NAMALWA (cell line): ENCODE measurements at regions not wholly inside any gene's neighbourhood (a gene's known extent, or its start where the extent isn't known, plus 50 kb on each side); places are given as distances from the start of the nearest gene placed in this dataset.

Source experiments
- DNase-seq: peaks from one replicate; pipeline ENCODE4 v3.0.0-alpha.2; 2015; ENCODE audit warnings: low spot score

GRCh38 chr9:106616851-106617345 lies 246.1 kb upstream of the ZNF462 start:
- no peak for DNase-seq

DNA sequence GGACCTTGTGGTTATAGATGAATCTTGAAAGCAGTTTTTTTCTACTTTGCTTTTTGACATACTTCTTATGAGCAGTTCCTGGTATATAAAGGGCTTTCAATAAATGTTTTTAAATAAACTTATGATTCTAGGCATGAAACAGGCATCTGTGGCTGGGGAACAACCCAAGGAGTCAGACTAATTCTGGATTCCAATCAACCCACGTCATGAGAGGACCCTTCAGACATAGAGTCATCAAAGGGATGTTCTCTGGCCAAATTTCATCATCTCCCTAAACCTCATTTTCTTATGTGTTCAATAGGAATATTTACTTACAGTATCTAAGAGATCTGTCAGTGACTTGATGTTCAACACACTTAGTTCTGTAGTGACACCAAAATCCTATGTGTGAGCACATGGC lies 243.8 kb upstream of the ZNF462 start:
- no peak for DNase-seq

DNA sequence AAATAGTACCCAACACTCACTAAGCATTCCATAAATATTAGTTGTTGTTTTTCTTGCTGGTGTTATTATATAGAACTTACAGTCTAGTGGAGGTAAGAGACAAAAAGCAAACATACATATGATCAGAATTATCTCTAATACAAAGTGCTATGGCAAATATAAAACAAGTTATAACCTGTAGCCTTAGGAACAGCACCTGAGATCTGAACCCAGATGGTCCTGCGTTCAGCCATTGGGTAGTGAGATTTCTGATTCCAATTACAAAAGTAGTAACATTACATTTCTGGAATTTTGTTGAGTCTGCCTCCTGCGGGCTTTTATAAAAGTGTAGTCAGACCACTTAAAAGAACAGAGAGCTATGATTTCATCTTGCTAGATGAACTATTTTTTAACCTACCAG lies 242.9 kb upstream of the ZNF462 start:
- DNase-seq: no peak

GRCh38 chr9:106620866-106621265 lies 242.1 kb upstream of the ZNF462 start:
- DNase-seq: no peak

DNA sequence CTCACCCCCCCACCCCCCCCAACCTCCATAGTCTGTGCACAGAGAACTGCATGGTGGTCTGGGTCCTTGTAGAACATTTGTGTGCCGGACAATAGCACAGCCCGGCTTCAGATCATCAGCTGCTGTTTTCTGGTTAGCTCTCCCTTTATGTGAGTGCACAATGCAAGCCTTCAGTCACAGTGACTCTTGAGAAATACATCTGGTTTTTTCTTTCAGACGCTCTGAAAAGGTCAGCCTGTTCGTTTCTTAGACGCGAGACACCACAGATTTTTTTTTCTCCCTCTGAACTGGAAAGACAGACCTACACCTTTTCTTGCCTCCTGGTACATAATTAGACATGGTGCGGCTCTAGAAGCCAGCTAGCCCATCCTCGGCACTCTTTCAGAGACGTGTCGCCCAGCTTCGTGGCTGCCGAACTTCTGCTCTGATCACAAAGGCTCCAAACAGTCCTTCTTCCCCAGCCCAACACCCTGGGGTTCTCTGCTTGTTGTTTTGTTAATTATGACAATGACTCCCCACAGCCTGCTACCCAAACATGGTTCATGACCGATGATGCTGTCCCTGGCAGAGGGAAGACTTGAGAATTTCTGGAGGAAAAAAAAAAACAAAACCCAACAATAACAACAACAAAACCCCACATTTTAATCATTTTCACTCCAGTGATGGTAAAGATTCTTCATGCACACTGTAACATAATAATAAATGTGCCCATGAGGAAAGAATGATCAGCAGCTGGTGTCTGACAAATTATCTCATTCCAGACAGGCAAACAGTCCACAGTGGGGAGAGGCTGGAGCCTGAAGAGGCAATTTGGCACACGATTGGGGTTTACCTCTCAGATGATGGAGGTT lies 241.4 kb upstream of the ZNF462 start:
- no peak for DNase-seq

GRCh38 chr9:106622164-106622487 lies 240.8 kb upstream of the ZNF462 start:
- no peak for DNase-seq

DNA sequence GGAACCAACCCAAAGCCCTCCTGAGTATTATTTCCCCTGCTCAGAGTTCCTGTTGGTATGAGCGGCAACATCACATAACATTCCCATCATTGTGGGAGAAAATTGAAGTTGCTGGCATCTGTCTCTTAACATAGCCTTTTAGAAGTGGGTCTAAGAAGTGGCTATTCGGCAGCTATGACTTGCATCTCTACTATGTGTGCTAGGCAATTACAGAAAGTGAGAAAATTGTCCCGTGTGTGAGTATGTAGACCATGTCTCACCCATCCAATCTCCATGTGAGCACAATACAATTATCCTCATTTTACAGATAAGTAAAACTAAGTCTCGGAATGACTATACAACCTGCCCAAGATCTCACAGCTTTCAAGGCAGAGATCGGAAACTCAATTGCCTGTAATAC lies 239.4 kb upstream of the ZNF462 start:
- DNase-seq: no peak

GRCh38 chr9:106625259-106625789 lies 237.6 kb upstream of the ZNF462 start:
- no peak for DNase-seq

DNA sequence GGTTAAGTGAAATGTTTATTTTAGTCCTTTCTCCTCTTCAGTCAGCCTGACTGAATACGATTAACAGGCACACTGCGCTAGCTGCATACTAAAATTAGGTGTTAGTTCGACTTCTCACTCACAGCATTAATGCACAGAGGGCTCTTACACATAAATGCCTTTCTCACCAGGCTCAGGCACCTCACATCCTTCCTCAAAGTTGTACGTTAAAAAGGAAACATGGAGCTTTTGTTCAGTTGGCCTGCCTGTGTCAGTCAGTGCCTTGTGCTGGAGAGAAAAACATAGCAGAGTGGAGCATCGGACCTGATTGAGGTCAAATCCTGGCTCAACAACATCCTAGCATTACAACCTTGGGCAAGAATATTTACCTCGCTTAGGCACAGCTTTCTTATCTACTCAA lies 236.0 kb upstream of the ZNF462 start:
- DNase-seq: no peak

- DNase-seq: no peak
These were observed 230.3 kb upstream of the ZNF462 start for GRCh38 chr9:106632621-106633020.

- no peak for DNase-seq
These were observed 228.8 kb upstream of the ZNF462 start for GRCh38 chr9:106634183-106634582.

DNA sequence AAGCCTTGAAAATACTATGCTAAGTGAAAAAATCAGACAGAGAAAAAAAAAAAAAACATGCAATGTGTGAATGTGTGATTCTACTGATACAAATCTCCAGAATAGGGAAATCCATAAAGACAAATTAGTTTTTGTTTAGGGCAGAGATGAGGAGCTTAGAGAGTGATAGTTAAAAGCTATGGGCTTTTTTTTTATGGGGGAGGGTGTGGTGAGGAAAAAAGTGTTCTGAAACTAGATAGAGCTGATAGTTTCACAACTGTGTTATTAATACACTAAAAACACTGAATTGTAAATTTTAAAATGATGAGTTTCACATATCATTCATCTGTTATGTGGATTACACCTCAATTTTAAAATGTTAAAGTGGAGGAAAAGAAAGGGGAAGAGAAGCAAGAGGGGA lies 228.3 kb upstream of the ZNF462 start:
- no peak for DNase-seq

DNA sequence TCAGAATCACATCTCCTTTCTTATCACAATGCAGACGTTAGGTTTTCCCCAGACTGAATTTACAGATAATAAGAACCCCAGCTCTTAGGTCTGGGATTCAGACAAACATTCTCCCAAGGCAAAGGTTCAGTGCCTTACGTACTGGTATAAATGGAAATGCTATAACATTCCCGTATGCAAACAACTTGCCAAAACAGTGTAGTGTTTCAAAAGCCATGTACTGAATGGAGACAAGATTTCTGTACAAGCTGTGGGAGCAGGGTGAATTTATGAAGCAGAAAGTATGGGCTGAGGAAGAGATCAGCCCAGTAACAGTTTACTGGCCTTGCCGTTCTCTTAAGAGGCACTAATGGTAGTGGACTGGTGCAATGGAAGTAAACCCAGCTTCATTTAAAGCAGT lies 225.5 kb upstream of the ZNF462 start:
- DNase-seq: no peak

GRCh38 chr9:106639873-106640568 lies 222.9 kb upstream of the ZNF462 start:
- no peak for DNase-seq

DNA sequence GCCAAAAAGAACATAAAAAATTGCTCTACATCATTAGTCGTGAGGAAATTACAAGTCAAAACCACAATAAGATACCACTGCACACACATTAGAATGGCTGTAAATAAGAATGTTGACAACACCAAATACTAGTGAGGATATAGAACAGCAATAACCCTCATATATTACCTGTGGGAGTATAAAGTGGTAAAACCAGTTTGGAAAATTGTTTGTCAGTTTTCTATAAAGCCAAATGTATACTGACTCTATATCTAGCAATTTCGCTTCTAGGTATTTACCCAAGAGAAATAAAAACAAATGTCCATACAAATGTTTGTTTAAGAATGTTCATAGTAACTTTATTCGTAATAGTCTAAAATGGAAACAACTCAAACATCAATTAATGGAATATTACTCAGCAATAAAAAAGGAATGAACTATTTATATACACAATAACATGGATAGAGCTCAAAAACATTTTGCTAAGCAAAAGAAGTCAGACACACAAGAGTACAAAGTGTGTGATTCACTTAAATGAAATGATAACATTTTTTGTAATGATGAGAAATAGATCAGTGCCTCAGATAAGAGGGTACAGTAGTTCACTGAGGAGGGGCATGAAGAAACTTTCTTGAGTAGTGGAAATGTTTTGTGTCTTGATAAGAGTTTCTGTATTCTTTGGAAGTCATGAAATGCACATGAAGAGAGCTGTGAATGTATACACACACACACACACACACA lies 219.6 kb upstream of the ZNF462 start:
- no peak for DNase-seq

DNA sequence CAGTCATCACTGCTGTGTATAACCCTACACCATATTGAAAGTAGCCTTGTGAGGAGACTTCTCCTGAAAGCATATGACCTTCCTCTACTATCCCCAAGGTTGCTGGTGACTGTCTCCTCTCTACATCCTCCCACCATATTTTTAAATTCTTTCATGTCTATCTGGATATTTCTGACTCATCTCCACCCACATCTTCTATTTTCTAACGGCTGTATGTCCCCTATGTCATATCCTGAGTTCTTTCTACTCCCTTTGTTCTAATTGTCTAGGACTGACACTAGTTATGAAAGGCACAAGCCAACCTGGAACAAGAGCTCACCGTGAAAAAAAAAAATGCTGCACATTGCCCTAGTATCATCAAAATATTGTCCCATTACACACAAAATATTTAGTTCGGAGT lies 218.3 kb upstream of the ZNF462 start:
- no peak for DNase-seq

GRCh38 chr9:106648799-106649198 lies 214.2 kb upstream of the ZNF462 start:
- DNase-seq: peak; percentile 3

- DNase-seq: no peak
These were observed 213.3 kb upstream of the ZNF462 start for GRCh38 chr9:106649664-106650063.

DNA sequence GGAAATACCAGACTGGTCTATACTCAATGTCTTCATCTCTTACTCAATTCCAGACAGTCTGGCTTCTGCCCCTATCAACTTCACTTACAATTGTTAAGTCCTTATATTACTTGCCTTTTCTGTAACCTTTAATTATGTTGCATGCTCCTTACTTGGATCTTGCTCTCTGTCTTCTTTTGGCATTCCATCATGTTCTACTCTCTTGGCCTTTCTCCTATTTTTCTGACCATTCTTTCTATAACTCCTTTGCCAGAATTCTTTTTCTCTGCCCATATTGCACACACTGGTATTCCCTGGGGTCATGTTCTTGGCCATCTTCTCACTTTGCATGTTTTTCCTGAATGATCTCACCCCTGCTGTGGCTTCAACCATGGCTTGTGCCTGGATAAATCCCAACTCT lies 209.8 kb upstream of the ZNF462 start:
- no peak for DNase-seq

DNA sequence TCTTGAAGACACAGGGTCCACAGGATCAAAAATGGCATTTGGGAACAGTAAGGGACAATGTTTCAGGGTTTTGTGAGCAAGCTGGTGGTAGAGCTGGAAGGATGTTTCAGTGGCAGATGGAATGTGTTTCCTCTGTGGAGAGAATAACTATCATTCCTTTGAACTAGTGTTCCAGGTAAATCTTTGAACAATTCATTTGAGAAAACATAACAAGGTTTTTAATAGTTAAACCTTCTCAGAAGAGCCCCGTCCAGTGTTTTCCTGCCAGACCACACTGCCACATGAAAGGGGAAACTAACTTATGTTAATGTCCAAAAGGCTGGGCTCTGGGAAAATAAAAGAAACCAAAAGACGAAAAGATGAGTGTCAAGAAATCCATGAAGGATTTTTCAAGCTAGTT lies 207.0 kb upstream of the ZNF462 start:
- no peak for DNase-seq

DNA sequence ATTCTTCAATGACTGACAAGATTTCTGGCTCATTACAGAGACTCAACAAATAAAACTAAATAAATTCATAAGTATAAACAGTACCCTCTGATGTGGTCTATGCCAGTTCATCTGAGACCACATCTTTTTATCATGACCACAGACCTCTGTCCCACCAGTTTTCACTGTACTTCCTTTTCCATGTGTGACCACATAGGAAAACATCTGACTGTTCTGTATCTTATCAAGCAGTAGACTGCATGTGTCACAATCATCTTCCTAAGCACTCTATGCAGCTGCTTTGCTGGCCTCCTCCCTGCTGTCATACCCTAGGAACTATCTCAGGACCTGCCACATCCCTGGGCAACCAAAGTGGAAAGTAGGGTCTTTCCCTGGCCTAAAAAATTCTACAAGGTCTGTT lies 205.0 kb upstream of the ZNF462 start:
- DNase-seq: no peak

GRCh38 chr9:106668534-106668933 lies 194.4 kb upstream of the ZNF462 start:
- no peak for DNase-seq

DNA sequence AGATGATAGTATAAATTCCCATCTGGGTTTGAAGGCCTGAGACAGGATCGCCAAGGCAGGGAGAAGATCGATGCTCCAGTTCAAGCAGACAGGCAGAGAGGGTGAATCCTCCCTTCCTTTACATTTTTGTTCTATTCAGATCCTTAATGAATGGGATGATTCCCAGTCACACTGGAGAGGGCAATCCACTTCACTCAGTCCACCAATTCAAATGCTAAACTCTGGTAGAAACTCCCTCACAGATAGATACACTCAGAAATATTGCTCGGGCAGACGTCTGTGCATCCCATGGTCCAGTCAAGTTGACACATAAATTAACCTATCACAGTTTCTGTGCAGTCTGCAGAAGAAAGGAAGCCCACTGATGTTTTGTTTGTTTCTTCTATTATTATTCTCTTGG lies 193.1 kb upstream of the ZNF462 start:
- DNase-seq: no peak
